T-helper 1 cell treated with Interleukin-12 subunit alpha and Interleukin-12 subunit beta and Interleukin-4 antibody, amounts not matched to agents 30 μg/mL and 1 μg/mL, for 36 hours (primary cell): ENCODE measurements at regions not wholly inside any gene's neighbourhood (a gene's known extent, or its start where the extent isn't known, plus 50 kb on each side); places are given as distances from the start of the nearest gene placed in this dataset.

ENCODE experiments used
- H3K27ac Mint-ChIP-seq: one replicate; pipeline ENCODE4 v1.8.0; 2021; ENCODE audit warnings: mild to moderate bottlenecking, mixed read lengths
- H3K27me3 Mint-ChIP-seq: one replicate; pipeline ENCODE4 v1.8.0; 2021; ENCODE audit warnings: low read depth, mixed read lengths
- H3K36me3 Mint-ChIP-seq: one replicate; pipeline ENCODE4 v1.8.0; 2021; ENCODE audit warnings: low read depth, mixed read lengths
- H3K4me1 Mint-ChIP-seq: one replicate; pipeline ENCODE4 v1.8.0; 2021; ENCODE audit warnings: low read depth, mixed read lengths
- H3K4me3 Mint-ChIP-seq: one replicate; pipeline ENCODE4 v1.8.0; 2021; ENCODE audit warnings: mild to moderate bottlenecking, moderate library complexity, mixed read lengths
- H3K9me3 Mint-ChIP-seq: one replicate; pipeline ENCODE4 v1.8.0; 2021; ENCODE audit warnings: mixed read lengths

- Mint-ChIP-seq H3K4me3 (no peak overlapping the region), H3K27me3 (no peaks in the 10 kb centered on the region), H3K27ac (no peak overlapping the region), H3K36me3 (no peaks in the 10 kb centered on the region), H3K9me3 (peaks cover 9% of the 10 kb centered on the region), H3K4me1 (no peaks in the 10 kb centered on the region)
Measured at GRCh38 chr13:68359105-68359504, 1129.0 kb upstream of the PCDH9 start.

- no peak overlapping the region for H3K27ac Mint-ChIP-seq
- no peak overlapping the region for H3K4me3 Mint-ChIP-seq
- H3K9me3 Mint-ChIP-seq: peaks cover 17% of the 10 kb centered on the region
- no peaks in the 10 kb centered on the region for H3K36me3 Mint-ChIP-seq
- no peaks in the 10 kb centered on the region for H3K27me3 Mint-ChIP-seq
- H3K4me1 Mint-ChIP-seq: no peaks in the 10 kb centered on the region
Measured at GRCh38 chr13:68358294-68358705, 1128.2 kb upstream of the PCDH9 start.

- Mint-ChIP-seq H3K27ac (no peak overlapping the region), H3K27me3 (no peaks in the 10 kb centered on the region), H3K36me3 (no peaks in the 10 kb centered on the region), H3K4me3 (no peak overlapping the region), H3K9me3 (peaks cover 20% of the 10 kb centered on the region), H3K4me1 (no peaks in the 10 kb centered on the region)
Measured at GRCh38 chr13:68350554-68350953, 1120.4 kb upstream of the PCDH9 start.

GRCh38 chr13:68347220-68347619 is 1117.1 kb upstream of the PCDH9 start:
- H3K9me3 Mint-ChIP-seq: peaks cover 21% of the 10 kb centered on the region

GRCh38 chr13:68345963-68346531 is 1115.9 kb upstream of the PCDH9 start:
- Mint-ChIP-seq H3K27ac (no peak overlapping the region), H3K9me3 (peaks cover 28% of the 10 kb centered on the region), H3K4me1 (no peaks in the 10 kb centered on the region), H3K36me3 (no peaks in the 10 kb centered on the region), H3K4me3 (no peak overlapping the region), H3K27me3 (no peaks in the 10 kb centered on the region)

More at GRCh38 chr13:68347220-68347619, 1117.1 kb upstream of the PCDH9 start:
- no peaks in the 10 kb centered on the region for H3K27me3 Mint-ChIP-seq
- no peak overlapping the region for H3K4me3 Mint-ChIP-seq
- H3K27ac Mint-ChIP-seq: no peak overlapping the region
- H3K36me3 Mint-ChIP-seq: no peaks in the 10 kb centered on the region
- no peaks in the 10 kb centered on the region for H3K4me1 Mint-ChIP-seq

GRCh38 chr13:68323124-68323523 is 1093.0 kb upstream of the PCDH9 start:
- H3K9me3 Mint-ChIP-seq: peaks cover 38% of the 10 kb centered on the region
- H3K27me3 Mint-ChIP-seq: no peaks in the 10 kb centered on the region
- H3K4me3 Mint-ChIP-seq: no peak overlapping the region
- no peak overlapping the region for H3K27ac Mint-ChIP-seq
- no peaks in the 10 kb centered on the region for H3K4me1 Mint-ChIP-seq
- no peaks in the 10 kb centered on the region for H3K36me3 Mint-ChIP-seq

- no peaks in the 10 kb centered on the region for H3K27me3 Mint-ChIP-seq
- H3K4me1 Mint-ChIP-seq: no peaks in the 10 kb centered on the region
- H3K27ac Mint-ChIP-seq: no peak overlapping the region
- no peak overlapping the region for H3K4me3 Mint-ChIP-seq
- H3K9me3 Mint-ChIP-seq: peaks cover 49% of the 10 kb centered on the region
- no peaks in the 10 kb centered on the region for H3K36me3 Mint-ChIP-seq
Measured at GRCh38 chr13:68319384-68319783, 1089.2 kb upstream of the PCDH9 start.

- no peak overlapping the region for H3K27ac Mint-ChIP-seq
- peaks cover 5% of the 10 kb centered on the region for H3K9me3 Mint-ChIP-seq
- H3K4me1 Mint-ChIP-seq: no peaks in the 10 kb centered on the region
- H3K4me3 Mint-ChIP-seq: no peak overlapping the region
- no peaks in the 10 kb centered on the region for H3K36me3 Mint-ChIP-seq
- no peaks in the 10 kb centered on the region for H3K27me3 Mint-ChIP-seq
Measured at GRCh38 chr13:68304286-68304893, 1074.3 kb upstream of the PCDH9 start.

- H3K36me3 Mint-ChIP-seq: no peaks in the 10 kb centered on the region
- no peak overlapping the region for H3K4me3 Mint-ChIP-seq
- no peaks in the 10 kb centered on the region for H3K27me3 Mint-ChIP-seq
- no peaks in the 10 kb centered on the region for H3K4me1 Mint-ChIP-seq
- H3K27ac Mint-ChIP-seq: no peak overlapping the region
- H3K9me3 Mint-ChIP-seq: no peaks in the 10 kb centered on the region
Measured at GRCh38 chr13:68293631-68294030, 1063.5 kb upstream of the PCDH9 start.

GRCh38 chr13:68292601-68293000 is 1062.5 kb upstream of the PCDH9 start:
- Mint-ChIP-seq H3K4me1 (no peaks in the 10 kb centered on the region), H3K27me3 (no peaks in the 10 kb centered on the region), H3K9me3 (no peaks in the 10 kb centered on the region), H3K4me3 (no peak overlapping the region), H3K27ac (no peak overlapping the region), H3K36me3 (no peaks in the 10 kb centered on the region)

GRCh38 chr13:68291595-68291994 is 1061.5 kb upstream of the PCDH9 start:
- H3K36me3 Mint-ChIP-seq: no peaks in the 10 kb centered on the region
- H3K27ac Mint-ChIP-seq: no peak overlapping the region
- H3K4me3 Mint-ChIP-seq: no peak overlapping the region

GRCh38 chr13:68275758-68276157 is 1045.6 kb upstream of the PCDH9 start:
- H3K27me3 Mint-ChIP-seq: no peaks in the 10 kb centered on the region
- H3K4me1 Mint-ChIP-seq: no peaks in the 10 kb centered on the region
- H3K27ac Mint-ChIP-seq: no peak overlapping the region
- H3K4me3 Mint-ChIP-seq: no peak overlapping the region
- H3K9me3 Mint-ChIP-seq: peaks cover 31% of the 10 kb centered on the region
- no peaks in the 10 kb centered on the region for H3K36me3 Mint-ChIP-seq

More at GRCh38 chr13:68291595-68291994, 1061.5 kb upstream of the PCDH9 start:
- no peaks in the 10 kb centered on the region for H3K4me1 Mint-ChIP-seq
- no peaks in the 10 kb centered on the region for H3K9me3 Mint-ChIP-seq
- no peaks in the 10 kb centered on the region for H3K27me3 Mint-ChIP-seq

- no peaks in the 10 kb centered on the region for H3K27me3 Mint-ChIP-seq
- no peaks in the 10 kb centered on the region for H3K36me3 Mint-ChIP-seq
- H3K4me3 Mint-ChIP-seq: no peak overlapping the region
- H3K27ac Mint-ChIP-seq: no peak overlapping the region
- peaks cover 21% of the 10 kb centered on the region for H3K9me3 Mint-ChIP-seq
- no peaks in the 10 kb centered on the region for H3K4me1 Mint-ChIP-seq
Measured at GRCh38 chr13:68272652-68273051, 1042.5 kb upstream of the PCDH9 start.

- no peaks in the 10 kb centered on the region for H3K4me1 Mint-ChIP-seq
- no peak overlapping the region for H3K4me3 Mint-ChIP-seq
- H3K9me3 Mint-ChIP-seq: peaks cover 8% of the 10 kb centered on the region
- no peaks in the 10 kb centered on the region for H3K36me3 Mint-ChIP-seq
- H3K27me3 Mint-ChIP-seq: no peaks in the 10 kb centered on the region
- no peak overlapping the region for H3K27ac Mint-ChIP-seq
Measured at GRCh38 chr13:68264692-68265091, 1034.6 kb upstream of the PCDH9 start.

- Mint-ChIP-seq H3K27ac (no peak overlapping the region), H3K9me3 (peaks cover 18% of the 10 kb centered on the region), H3K27me3 (no peaks in the 10 kb centered on the region), H3K36me3 (no peaks in the 10 kb centered on the region), H3K4me1 (no peaks in the 10 kb centered on the region), H3K4me3 (no peak overlapping the region)
Measured at GRCh38 chr13:68261105-68261504, 1031.0 kb upstream of the PCDH9 start.
